GM12878 (cell line): ENCODE measurements at regions not wholly inside any gene's neighbourhood (a gene's known extent, or its start where the extent isn't known, plus 50 kb on each side); places are given as distances from the start of the nearest gene placed in this dataset.

Experiments used
- ATAC-seq: fragments of 200-7000 bp; cut with Tn5 transposase; 3 replicates; pipeline ENCODE4 v1.9.1; 2020; ENCODE audit warnings: mild to moderate bottlenecking, moderate library complexity
- BruUV-seq: library from RNA; stranded (reverse); fragments of 400-500 nt; replicated peaks from 2 replicates; lab custom pipeline; 2021; lab: Mats Ljungman, UMichigan
- CTCF ChIA-PET: fragments of 300-600 bp; sonication (Branson Sonifier 250); formaldehyde crosslinking; extraction: SDS; loops from one replicate; lab custom pipeline; 2021; ENCODE audit warnings: inconsistent platforms; lab: Yijun Ruan, JAX
- POLR2A ChIA-PET: fragments of 350-600 bp; formaldehyde crosslinking; extraction: SDS; loops from one replicate; lab custom pipeline; 2021; ENCODE audit warnings: inconsistent platforms; lab: Charles Lee
- RAD21 ChIA-PET: fragments of 300-600 bp; sonication (Branson Sonifier 250); formaldehyde crosslinking; loops from one replicate; lab custom pipeline; 2023; ENCODE audit warnings: antibody characterized with exemption; ENCODE audit not compliant: unreplicated experiment; lab: Charles Lee
- SMC1A ChIA-PET: fragments of 300-600 bp; sonication (Branson Sonifier 250); formaldehyde crosslinking; loops from one replicate; lab custom pipeline; 2023; ENCODE audit not compliant: unreplicated experiment, uncharacterized antibody; lab: Charles Lee
- DNase-seq: peaks from one replicate; pipeline ENCODE4 v3.0.0-alpha.2; 2011; ENCODE audit warnings: low read depth, low spot score
- FAIRE-seq: peaks from 3 replicates; lab custom pipeline; 2011; peaks lifted over from hg19 to GRCh38; lab: Jason Lieb, UNC
- H2AFZ ChIP-seq: 2 replicates; pipeline ENCODE4 v1.6.0; 2011; ENCODE audit warnings: low read depth, low read length, control low read depth; ENCODE audit not compliant: control insufficient read depth
- H3K27ac ChIP-seq: 2 replicates; pipeline ENCODE4 v1.5.1; 2011; ENCODE audit warnings: control low read depth; ENCODE audit not compliant: control insufficient read depth, insufficient read depth
- H3K27me3 ChIP-seq, 2 experiments: replicated peaks in 1 of 2; 2 replicates each; pipeline versions ENCODE4 v1.6.0 to v1.6.1; 2011; ENCODE audit warnings: low read length in 1 of 2; ENCODE audit not compliant: control insufficient read depth in 2 of 2, insufficient read depth in 2 of 2
- H3K36me3 ChIP-seq, 2 experiments: 2 replicates each; pipeline ENCODE4 v1.5.1; 2011; ENCODE audit warnings: low read length in 1 of 2; ENCODE audit not compliant: control insufficient read depth in 2 of 2, insufficient read depth in 2 of 2
- H3K4me1 ChIP-seq: 2 replicates; pipeline ENCODE4 v1.6.1; 2011; ENCODE audit warnings: mild to moderate bottlenecking, low read length, moderate library complexity, mixed read lengths; ENCODE audit not compliant: control insufficient read depth, insufficient read depth
- H3K4me2 ChIP-seq: 2 replicates; pipeline ENCODE4 v1.6.0; 2011; ENCODE audit warnings: control low read depth; ENCODE audit not compliant: control insufficient read depth, insufficient read depth
- H3K4me3 ChIP-seq: fragments of 200-600 bp; sonication (generic); 2 replicates; pipeline ENCODE4 v1.5.1; 2016
- H3K79me2 ChIP-seq: 2 replicates; pipeline ENCODE4 v1.6.0; 2011; ENCODE audit warnings: low read length; ENCODE audit not compliant: control insufficient read depth, insufficient read depth
- H3K9ac ChIP-seq: 2 replicates; pipeline ENCODE4 v1.8.0; 2011; ENCODE audit warnings: low read length, control low read depth, mixed read lengths; ENCODE audit not compliant: control insufficient read depth, insufficient read depth
- H3K9me3 ChIP-seq: replicated peaks from 3 replicates; pipeline ENCODE4 v1.5.1; 2011; ENCODE audit warnings: mild to moderate bottlenecking, low read length; ENCODE audit not compliant: control insufficient read depth, insufficient read depth
- H4K20me1 ChIP-seq: 2 replicates; pipeline ENCODE4 v1.6.0; 2011; ENCODE audit not compliant: control insufficient read depth, insufficient read depth
- CHD1 ChIP-seq: IDR thresholded peaks from 2 replicates; pipeline ENCODE4 v1.6.1; 2012; ENCODE audit warnings: low read depth, low read length, improper control_type of control experiment
- EP300 ChIP-seq, 2 experiments: fragments of 150-350 bp in 1 of 2; IDR thresholded peaks; 2 replicates each; pipeline ENCODE4 v1.6.1; 2011 to 2012; ENCODE audit warnings: low read depth in 2 of 2, low read length in 2 of 2, borderline replicate concordance in 1 of 2, improper control_type of control experiment in 1 of 2, inconsistent platforms in 1 of 2; ENCODE audit not compliant: control insufficient read depth in 1 of 2
- JUNB ChIP-seq: IDR thresholded peaks from 2 replicates; pipeline ENCODE4 v1.6.1; 2016; ENCODE audit warnings: antibody characterized with exemption, mild to moderate bottlenecking
- NR2C2 ChIP-seq: IDR thresholded peaks from 2 replicates; pipeline ENCODE4 v1.6.1; 2011; ENCODE audit warnings: borderline replicate concordance, low read depth; ENCODE audit not compliant: control insufficient read depth, insufficient read length
- NRF1 ChIP-seq: conservative IDR thresholded peaks from 2 replicates; pipeline ENCODE4 v1.6.1; 2011; ENCODE audit warnings: mild to moderate bottlenecking, low read depth, low read length, improper control_type of control experiment
- RBBP5 ChIP-seq: fragments of 200-600 bp; sonication (generic); conservative IDR thresholded peaks from 2 replicates; pipeline ENCODE4 v1.6.1; 2016
- TARDBP ChIP-seq: IDR thresholded peaks from 2 replicates; pipeline ENCODE4 v1.6.1; 2016; ENCODE audit warnings: borderline replicate concordance
- TCF3 ChIP-seq: IDR thresholded peaks from 2 replicates; pipeline ENCODE4 v1.6.1; 2012; ENCODE audit warnings: low read depth, mild to moderate bottlenecking, low read length, borderline replicate concordance; ENCODE audit not compliant: insufficient read depth
- USF2 ChIP-seq: IDR thresholded peaks from 2 replicates; pipeline ENCODE4 v1.6.1; 2011; ENCODE audit warnings: low read depth, low read length, improper control_type of control experiment, borderline replicate concordance
- WGBS: methylation state at CpG from one replicate; pipeline ENCODE4 v1.1.6; 2016; ENCODE audit warnings: low lambda C conversion rate; ENCODE audit not compliant: insufficient replicate concordance, insufficient coverage; ENCODE audit errors: missing lambda C conversion rate; 5-methylcytosine and 5-hydroxymethylcytosine counted together
- in situ Hi-C: fragments of 300-500 bp; cut with MboI; formaldehyde crosslinking; loops from 9 replicates; pipeline ENCODE4 v1.14.3; 2018; ENCODE audit warnings: mixed read lengths
- intact Hi-C: fragments of 100-400 bp; cut with micrococcal nuclease; formaldehyde crosslinking; loops from one replicate; pipeline ENCODE4 v1.14.2; 2022; ENCODE audit not compliant: unreplicated experiment
- TF ChIP-seq, protein P1 (sequence below): fragments of 450-650 bp; IDR thresholded peaks from 2 replicates; pipeline ENCODE4 v1.6.1; 2018; ENCODE audit warnings: borderline replicate concordance, mild to moderate bottlenecking; ENCODE audit not compliant: partially characterized antibody

DNA sequence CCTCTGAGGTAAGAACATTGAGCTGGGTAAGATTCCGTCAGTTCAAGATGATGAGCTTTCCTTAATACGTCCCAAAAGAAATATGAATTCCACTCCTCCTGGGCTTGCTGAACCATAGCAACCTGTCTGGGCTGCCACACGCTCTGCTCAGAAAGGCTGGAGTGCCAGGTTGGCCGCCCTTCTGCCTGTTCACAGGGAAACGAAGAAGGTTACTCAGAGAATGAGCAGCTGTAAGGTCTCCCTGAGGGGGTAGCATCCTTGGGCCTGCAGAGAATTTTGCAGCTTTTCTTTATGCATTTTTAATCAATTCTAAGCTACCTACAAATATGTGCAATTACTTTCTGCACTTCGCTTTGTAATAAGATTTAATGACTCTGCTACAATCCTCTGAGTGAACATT is 130.7 kb upstream of the BACE2 start:
- ChIA-PET POLR2A (no interaction called here), RAD21 (no interaction called here), SMC1A (interaction anchor here (0.7 kb wide), 1 partner anchor 720 kb away, joined by 3 read pairs; no protein-coding TSS in a partner anchor), CTCF (no interaction called here)
- Histone ChIP-seq H3K4me1 (no peaks in the 10 kb centered on the region), H3K4me2 (no peak overlapping the region), H3K9me3 (no peaks in the 10 kb centered on the region; the same call in 2 of the 3 replicates), H3K79me2 (no peaks in the 10 kb centered on the region), H4K20me1 (no peaks in the 10 kb centered on the region), H3K27me3 (no peaks in the 10 kb centered on the region), H3K4me3 (no peak overlapping the region), H3K36me3 (no peaks in the 10 kb centered on the region), H3K27ac (no peak overlapping the region), H2AFZ (no peak overlapping the region)
- ATAC-seq (no peak), DNase-seq (no peak), FAIRE-seq (no peak)
- no TSS peak for BruUV-seq
- 10% methylated on average over 6 of the region's 6 CpGs for WGBS
- intact Hi-C loops (no loop called here), in situ Hi-C loops (no loop called here)
- TF ChIP-seq EP300 (IDR thresholded peaks at IDR 0.05; ENCODE audit: borderline replicate concordance in 1 of 2, control insufficient read depth in 1 of 2, low read depth in 2 of 2, low read length in 2 of 2), result no peak
- TF ChIP-seq NR2C2, result no peak
- no peak for TF ChIP-seq USF2
- TF ChIP-seq CHD1, result no peak
- no peak for TF ChIP-seq JUNB
- TF ChIP-seq, protein P1, sequence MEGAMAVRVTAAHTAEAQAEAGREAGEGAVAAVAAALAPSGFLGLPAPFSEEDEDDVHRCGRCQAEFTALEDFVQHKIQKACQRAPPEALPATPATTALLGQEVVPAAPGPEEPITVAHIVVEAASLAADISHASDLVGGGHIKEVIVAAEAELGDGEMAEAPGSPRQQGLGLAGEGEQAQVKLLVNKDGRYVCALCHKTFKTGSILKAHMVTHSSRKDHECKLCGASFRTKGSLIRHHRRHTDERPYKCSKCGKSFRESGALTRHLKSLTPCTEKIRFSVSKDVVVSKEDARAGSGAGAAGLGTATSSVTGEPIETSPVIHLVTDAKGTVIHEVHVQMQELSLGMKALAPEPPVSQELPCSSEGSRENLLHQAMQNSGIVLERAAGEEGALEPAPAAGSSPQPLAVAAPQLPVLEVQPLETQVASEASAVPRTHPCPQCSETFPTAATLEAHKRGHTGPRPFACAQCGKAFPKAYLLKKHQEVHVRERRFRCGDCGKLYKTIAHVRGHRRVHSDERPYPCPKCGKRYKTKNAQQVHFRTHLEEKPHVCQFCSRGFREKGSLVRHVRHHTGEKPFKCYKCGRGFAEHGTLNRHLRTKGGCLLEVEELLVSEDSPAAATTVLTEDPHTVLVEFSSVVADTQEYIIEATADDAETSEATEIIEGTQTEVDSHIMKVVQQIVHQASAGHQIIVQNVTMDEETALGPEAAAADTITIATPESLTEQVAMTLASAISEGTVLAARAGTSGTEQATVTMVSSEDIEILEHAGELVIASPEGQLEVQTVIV, result no peak
- no peak for TF ChIP-seq TCF3
- no peak for TF ChIP-seq NRF1
- TF ChIP-seq RBBP5, result no peak
- TF ChIP-seq TARDBP, result no peak
- TF ChIP-seq, all 136 proteins: peak for 0
- H3K9ac ChIP-seq, result no peak overlapping the region
